Cardiac muscle cell (in vitro differentiated cells and primary cell): ENCODE measurements at regions not wholly inside any gene's neighbourhood (a gene's known extent, or its start where the extent isn't known, plus 50 kb on each side); places are given as distances from the start of the nearest gene placed in this dataset.
"Not testable (repeated sequence)": the region's sequence is repeated elsewhere in the genome, so short reads cannot be mapped to it uniquely, and the experiment has no call there.

Experiments
- DNase-seq, 2 donors: peaks; one replicate each; pipeline versions ENCODE4 v3.0.0 to v3.0.0-alpha.2; 2010 to 2017; ENCODE audit warnings: low read depth in 1 of 2, low spot score in 1 of 2
- H3K27ac ChIP-seq: fragments of 200-600 bp; sonication (generic); 2 replicates; pipeline ENCODE4 v1.5.1; 2016
- H3K27me3 ChIP-seq: fragments of 200-600 bp; sonication (generic); 2 replicates; pipeline ENCODE4 v1.6.0; 2016; ENCODE audit warnings: control low read depth
- H3K36me3 ChIP-seq: fragments of 200-600 bp; sonication (generic); 2 replicates; pipeline ENCODE4 v1.5.1; 2016; ENCODE audit warnings: control low read depth
- H3K4me1 ChIP-seq: fragments of 200-600 bp; sonication (generic); 2 replicates; pipeline ENCODE4 v1.8.1; 2017; ENCODE audit warnings: low read depth, mild to moderate bottlenecking, mixed run types
- H3K4me3 ChIP-seq: fragments of 200-600 bp; sonication (generic); 2 replicates; pipeline ENCODE4 v1.5.1; 2016; ENCODE audit warnings: mild to moderate bottlenecking
- H3K9me3 ChIP-seq: fragments of 200-600 bp; sonication (generic); 2 replicates; pipeline ENCODE4 v1.5.1; 2017; ENCODE audit warnings: low read depth, mild to moderate bottlenecking, control low read depth
- TF ChIP-seq, protein P1 (sequence below): IDR thresholded peaks from 2 replicates; pipeline ENCODE4 v1.5.1; 2012; ENCODE audit warnings: low read depth, mild to moderate bottlenecking, low read length

DNA sequence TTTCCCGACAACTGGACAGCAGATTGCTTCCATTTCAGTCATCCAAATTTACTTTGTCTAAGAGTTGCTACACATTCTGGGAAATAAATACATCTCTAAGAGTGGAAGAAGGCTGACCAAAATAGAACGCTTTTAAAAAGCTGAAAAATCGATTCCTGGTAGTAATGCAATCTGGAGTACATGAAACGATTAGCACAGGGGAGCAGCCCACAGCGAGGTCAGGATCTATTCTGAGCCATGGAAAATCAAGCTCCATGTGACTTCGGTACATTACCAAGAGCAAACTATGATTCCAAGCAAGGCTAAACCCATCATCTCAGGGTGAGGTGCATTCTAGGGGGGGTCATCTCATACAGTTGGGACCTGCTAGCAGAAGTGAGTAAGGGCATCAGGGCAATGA is 249.3 kb downstream of the BLID start:
- Histone ChIP-seq H3K27ac (no peak overlapping the region), H3K9me3 (no peaks in the 10 kb centered on the region), H3K4me1 (no peaks in the 10 kb centered on the region), H3K27me3 (no peaks in the 10 kb centered on the region), H3K36me3 (no peaks in the 10 kb centered on the region), H3K4me3 (no peak overlapping the region)
- TF ChIP-seq, protein P1, sequence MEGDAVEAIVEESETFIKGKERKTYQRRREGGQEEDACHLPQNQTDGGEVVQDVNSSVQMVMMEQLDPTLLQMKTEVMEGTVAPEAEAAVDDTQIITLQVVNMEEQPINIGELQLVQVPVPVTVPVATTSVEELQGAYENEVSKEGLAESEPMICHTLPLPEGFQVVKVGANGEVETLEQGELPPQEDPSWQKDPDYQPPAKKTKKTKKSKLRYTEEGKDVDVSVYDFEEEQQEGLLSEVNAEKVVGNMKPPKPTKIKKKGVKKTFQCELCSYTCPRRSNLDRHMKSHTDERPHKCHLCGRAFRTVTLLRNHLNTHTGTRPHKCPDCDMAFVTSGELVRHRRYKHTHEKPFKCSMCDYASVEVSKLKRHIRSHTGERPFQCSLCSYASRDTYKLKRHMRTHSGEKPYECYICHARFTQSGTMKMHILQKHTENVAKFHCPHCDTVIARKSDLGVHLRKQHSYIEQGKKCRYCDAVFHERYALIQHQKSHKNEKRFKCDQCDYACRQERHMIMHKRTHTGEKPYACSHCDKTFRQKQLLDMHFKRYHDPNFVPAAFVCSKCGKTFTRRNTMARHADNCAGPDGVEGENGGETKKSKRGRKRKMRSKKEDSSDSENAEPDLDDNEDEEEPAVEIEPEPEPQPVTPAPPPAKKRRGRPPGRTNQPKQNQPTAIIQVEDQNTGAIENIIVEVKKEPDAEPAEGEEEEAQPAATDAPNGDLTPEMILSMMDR, result no peak
- no peak for DNase-seq

DNA sequence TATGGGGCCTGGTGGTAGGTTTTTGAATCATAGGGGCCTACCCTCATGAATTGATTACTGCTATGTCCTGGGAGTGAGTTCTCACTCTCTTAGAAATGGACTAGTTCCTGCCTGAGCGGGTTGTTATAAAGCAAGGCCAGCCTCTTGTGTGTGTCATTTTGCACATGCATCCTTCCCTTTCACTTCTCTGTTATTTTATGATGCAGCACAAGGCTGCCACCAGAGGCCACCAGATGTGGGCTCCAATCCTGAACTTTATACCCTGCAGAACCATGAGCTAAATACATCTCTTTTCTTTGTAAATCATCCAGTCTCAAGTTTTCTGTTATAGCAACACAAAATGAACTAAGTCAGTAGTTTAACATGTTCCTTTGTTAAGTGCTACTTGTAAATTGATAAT is 251.4 kb downstream of the BLID start:
- Histone ChIP-seq H3K27ac (no peak overlapping the region), H3K36me3 (no peaks in the 10 kb centered on the region), H3K27me3 (no peaks in the 10 kb centered on the region), H3K4me3 (no peak overlapping the region), H3K9me3 (no peaks in the 10 kb centered on the region), H3K4me1 (no peaks in the 10 kb centered on the region)
- no peak for DNase-seq
- TF ChIP-seq, protein P1, result peak; percentile 5

DNA sequence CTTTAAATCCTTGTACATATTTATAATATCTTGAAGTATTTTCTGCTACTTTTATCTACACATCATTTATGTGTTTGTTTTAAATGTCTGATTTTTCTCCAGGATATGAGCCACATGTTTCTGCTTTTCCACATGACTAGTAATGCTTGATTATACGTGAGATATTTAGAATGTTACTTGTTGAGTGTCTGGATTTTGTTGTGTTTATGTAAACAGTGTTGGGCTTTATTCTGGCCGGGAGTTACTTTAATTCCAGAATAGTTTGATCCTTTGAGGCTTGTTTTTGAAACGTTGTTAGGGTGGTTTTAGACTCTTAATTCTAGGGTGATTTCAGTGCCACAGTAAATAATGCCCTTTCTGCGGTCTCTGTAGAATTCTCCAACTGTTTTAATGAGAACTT is 252.9 kb downstream of the BLID start:
- H3K4me1 ChIP-seq, result no peaks in the 10 kb centered on the region

DNA sequence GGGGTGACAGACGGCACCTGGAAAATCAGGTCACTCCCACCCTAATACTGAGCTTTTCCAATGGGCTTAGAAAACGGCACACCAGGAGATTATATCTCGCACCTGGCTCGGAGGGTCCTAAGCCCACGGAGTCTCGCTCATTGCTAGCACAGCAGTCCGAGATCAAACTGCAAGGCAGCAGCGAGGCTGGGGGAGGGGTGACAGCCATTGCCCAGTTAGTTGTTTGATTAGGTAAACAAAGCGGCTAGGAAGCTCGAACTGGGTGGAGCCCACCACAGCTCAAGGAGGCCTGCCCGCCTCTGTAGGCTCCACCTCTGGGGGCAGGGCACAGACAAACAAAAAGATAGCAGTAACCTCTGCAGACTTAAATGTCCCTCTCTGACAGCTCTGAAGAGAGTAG is 260.9 kb downstream of the BLID start:
- H3K27me3 ChIP-seq, H3K9me3 ChIP-seq, H3K36me3 ChIP-seq, H3K4me1 ChIP-seq, DNase-seq, H3K27ac ChIP-seq, H3K4me3 ChIP-seq: not testable (repeated sequence)

More for the DNA sequence above, 252.9 kb downstream of the BLID start:
- Histone ChIP-seq H3K27me3 (no peaks in the 10 kb centered on the region), H3K4me3 (no peak overlapping the region), H3K9me3 (no peaks in the 10 kb centered on the region), H3K36me3 (no peaks in the 10 kb centered on the region), H3K27ac (no peak overlapping the region)
- TF ChIP-seq, protein P1, result no peak
- no peak for DNase-seq

DNA sequence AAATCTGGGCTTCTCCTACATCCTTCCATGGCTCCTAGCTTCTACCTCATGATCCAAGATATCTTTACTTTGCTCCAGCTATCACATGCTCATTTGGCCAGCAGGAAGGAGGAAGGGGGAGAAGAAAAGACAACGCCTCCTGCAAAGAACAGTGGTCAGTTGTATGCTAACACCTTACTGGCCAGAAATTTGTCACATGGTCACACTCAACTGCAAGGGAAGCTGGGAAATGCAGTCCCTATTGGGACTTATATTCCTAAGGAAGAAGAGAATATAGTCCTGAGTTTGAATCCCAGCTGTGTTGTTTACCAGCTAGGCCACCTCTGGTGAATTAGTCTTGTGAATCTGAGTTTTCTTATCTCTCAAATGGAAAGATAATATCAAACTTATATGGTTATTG is 272.0 kb downstream of the BLID start:
- no peaks in the 10 kb centered on the region for H3K9me3 ChIP-seq
- DNase-seq, result peak in 1 of 2 donors; percentile 21
- TF ChIP-seq, protein P1, result no peak
- no peak overlapping the region for H3K4me3 ChIP-seq
- no peak overlapping the region for H3K27ac ChIP-seq
- H3K4me1 ChIP-seq, result no peaks in the 10 kb centered on the region
- no peaks in the 10 kb centered on the region for H3K36me3 ChIP-seq
- no peaks in the 10 kb centered on the region for H3K27me3 ChIP-seq

DNA sequence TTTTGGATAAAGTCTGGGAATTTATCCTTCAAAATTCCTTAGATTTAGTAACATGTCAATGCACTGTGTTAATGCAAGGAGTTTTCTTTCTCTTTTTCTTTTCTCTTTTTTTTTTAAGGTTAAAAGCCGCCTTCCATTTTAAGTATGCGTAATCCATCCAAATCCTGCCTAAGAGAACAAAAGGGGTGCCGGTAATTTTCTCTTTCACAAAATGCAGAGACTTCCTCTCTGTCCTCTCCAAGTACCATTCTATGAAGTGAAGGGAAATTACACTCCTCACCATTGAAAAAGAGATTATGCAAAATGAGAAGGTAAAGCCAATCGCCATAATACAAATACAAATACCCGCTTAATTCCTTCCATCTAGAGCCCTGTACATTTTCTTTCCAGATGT is 273.8 kb downstream of the BLID start:
- no peaks in the 10 kb centered on the region for H3K4me1 ChIP-seq
- no peaks in the 10 kb centered on the region for H3K36me3 ChIP-seq
- DNase-seq, result no peak
- no peak overlapping the region for H3K27ac ChIP-seq
- TF ChIP-seq, protein P1, result no peak
- no peaks in the 10 kb centered on the region for H3K27me3 ChIP-seq
- no peaks in the 10 kb centered on the region for H3K9me3 ChIP-seq
- H3K4me3 ChIP-seq, result no peak overlapping the region
